ENCODE measurements at regions not wholly inside any gene's neighbourhood (a gene's known extent, or its start where the extent isn't known, plus 50 kb on each side); places are given as distances from the start of the nearest gene placed in this dataset.
"Not testable (repeated sequence)": the region's sequence is repeated elsewhere in the genome, so short reads cannot be mapped to it uniquely, and the experiment has no call there.

- not testable (repeated sequence) for TF ChIP-seq POLR2A (IDR thresholded peaks at IDR 0.05; ENCODE audit: low read depth, low read length); CTCF (conservative IDR thresholded peaks at IDR 0.05; ENCODE audit: low read depth, low read length); NFE2L2 (IDR thresholded peaks at IDR 0.05; ENCODE audit: low read depth, low read length); USF2 (IDR thresholded peaks at IDR 0.05; ENCODE audit: low read depth, low read length); CEBPB (IDR thresholded peaks at IDR 0.05; ENCODE audit: low read depth, low read length); MXI1 (IDR thresholded peaks at IDR 0.05; ENCODE audit: borderline replicate concordance, low read depth, low read length); RFX5 (IDR thresholded peaks at IDR 0.05; ENCODE audit: low read depth, low read length); RAD21 (IDR thresholded peaks at IDR 0.05; ENCODE audit: low read length); SMC3 (IDR thresholded peaks at IDR 0.05; ENCODE audit: low read depth, low read length); BHLHE40 (IDR thresholded peaks at IDR 0.05; ENCODE audit: low read depth, low read length); CHD1 (IDR thresholded peaks at IDR 0.05; ENCODE audit: low read depth, low read length)
These were observed 1424.5 kb downstream of the EFNA5 start for GRCh38 chr5:106246044-106246745.

Measured in IMR-90 (cell line).